ENCODE measurements at regions not wholly inside any gene's neighbourhood (a gene's known extent, or its start where the extent isn't known, plus 50 kb on each side); places are given as distances from the start of the nearest gene placed in this dataset.

DNA sequence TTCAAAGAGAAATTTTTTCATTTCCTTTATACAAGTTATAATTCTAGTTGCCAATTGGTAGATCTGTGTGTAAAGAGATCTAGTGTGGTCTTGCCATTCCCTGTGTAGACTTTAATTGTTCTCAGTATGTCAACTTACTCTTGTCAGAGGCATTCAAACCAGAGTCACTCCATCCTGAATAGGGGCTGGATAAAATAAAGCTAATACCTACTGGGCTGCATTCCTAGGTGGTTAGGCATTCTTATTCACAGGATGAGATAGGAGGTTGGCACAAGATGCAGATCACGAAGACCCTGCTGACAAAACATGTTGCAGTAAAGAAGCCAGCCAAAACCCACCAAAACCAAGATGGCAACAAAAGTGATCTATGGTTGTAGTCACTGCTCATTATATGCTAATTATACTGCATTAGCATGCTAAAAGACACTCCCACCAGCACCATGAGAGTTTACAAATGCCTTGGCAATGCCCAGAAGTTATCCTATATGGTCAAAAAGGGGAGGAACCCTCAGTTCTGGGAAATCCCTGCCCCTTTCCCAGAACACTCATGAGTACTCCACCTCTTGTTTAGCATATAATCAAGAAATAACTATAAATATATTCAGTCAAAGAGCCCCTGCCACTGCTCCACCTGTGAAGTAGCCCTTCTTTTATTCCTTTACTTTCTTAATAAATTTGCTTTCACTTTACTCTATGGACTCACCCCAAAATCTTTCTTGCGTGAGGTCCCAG, 74.0 kb upstream of the ADAMTS5 start:
- WGBS, 2 donors: 85 to 87% methylated on average over 2 of the region's 2 CpGs
- ATAC-seq (no peak), DNase-seq (no peak)

DNA sequence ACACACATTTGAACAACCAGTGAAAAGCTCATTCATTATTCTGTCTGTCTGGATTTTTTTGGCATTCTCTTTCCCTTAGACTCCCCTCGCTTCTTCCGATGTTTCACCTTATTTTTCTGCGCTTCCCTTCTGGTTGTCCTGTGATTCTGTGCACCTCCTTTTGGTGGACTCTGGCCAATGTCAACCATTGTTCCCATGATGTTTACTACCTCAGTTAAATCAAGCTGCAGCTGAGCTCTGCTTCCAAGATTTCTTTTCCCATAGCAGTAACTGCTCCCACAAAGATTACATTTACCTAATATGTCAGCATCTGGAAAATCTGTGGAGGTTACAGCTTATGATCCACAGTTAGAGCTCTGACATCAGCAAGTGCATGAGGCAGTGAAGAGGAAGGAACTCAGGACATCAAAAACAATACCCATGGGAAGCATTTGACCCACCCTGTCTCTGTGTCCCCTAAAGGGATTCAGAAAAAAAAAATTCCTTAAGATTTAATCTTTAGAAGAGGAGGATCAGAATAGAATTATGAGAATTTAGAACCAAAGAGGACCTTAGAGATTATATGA, 69.9 kb upstream of the ADAMTS5 start:
- no peaks in the 10 kb centered on the region for H3K9me3 ChIP-seq
- no peaks in the 10 kb centered on the region for H3K36me3 ChIP-seq
- peaks cover 0 to 10% (median 0%) of the 10 kb centered on the region in 9 donors for H3K4me1 ChIP-seq
- peak in 1 of 2 donors; percentile 22 for DNase-seq
- no peak overlapping the region for H3K4me3 ChIP-seq
- TF ChIP-seq, protein P1, sequence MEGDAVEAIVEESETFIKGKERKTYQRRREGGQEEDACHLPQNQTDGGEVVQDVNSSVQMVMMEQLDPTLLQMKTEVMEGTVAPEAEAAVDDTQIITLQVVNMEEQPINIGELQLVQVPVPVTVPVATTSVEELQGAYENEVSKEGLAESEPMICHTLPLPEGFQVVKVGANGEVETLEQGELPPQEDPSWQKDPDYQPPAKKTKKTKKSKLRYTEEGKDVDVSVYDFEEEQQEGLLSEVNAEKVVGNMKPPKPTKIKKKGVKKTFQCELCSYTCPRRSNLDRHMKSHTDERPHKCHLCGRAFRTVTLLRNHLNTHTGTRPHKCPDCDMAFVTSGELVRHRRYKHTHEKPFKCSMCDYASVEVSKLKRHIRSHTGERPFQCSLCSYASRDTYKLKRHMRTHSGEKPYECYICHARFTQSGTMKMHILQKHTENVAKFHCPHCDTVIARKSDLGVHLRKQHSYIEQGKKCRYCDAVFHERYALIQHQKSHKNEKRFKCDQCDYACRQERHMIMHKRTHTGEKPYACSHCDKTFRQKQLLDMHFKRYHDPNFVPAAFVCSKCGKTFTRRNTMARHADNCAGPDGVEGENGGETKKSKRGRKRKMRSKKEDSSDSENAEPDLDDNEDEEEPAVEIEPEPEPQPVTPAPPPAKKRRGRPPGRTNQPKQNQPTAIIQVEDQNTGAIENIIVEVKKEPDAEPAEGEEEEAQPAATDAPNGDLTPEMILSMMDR (IDR thresholded peaks at IDR 0.05): no peak
- intact Hi-C loops (cut with DNase I): no loop called here
- peak overlapping the region in 4 of 10 donors; percentile 17 to 38 (median 22) for H3K27ac ChIP-seq
- WGBS, 2 donors: 44 to 52% methylated on average over 3 of the region's 3 CpGs
- peak in 6 of 8 donors; percentile 29 to 95 (median 86) for ATAC-seq
- H3K27me3 ChIP-seq: no peaks in the 10 kb centered on the region

More for the DNA sequence above, 74.0 kb upstream of the ADAMTS5 start:
- Histone ChIP-seq H3K27ac (no peak overlapping the region), H3K4me3 (no peak overlapping the region), H3K9me3 (peaks cover 0 to 1% (median 0%) of the 10 kb centered on the region in 11 donors), H3K27me3 (no peaks in the 10 kb centered on the region), H3K36me3 (no peaks in the 10 kb centered on the region), H3K4me1 (peaks cover 0 to 17% (median 4%) of the 10 kb centered on the region in 9 donors)
- intact Hi-C loops (cut with DNase I): no loop called here
- TF ChIP-seq, protein P1 (IDR thresholded peaks at IDR 0.05): no peak

DNA sequence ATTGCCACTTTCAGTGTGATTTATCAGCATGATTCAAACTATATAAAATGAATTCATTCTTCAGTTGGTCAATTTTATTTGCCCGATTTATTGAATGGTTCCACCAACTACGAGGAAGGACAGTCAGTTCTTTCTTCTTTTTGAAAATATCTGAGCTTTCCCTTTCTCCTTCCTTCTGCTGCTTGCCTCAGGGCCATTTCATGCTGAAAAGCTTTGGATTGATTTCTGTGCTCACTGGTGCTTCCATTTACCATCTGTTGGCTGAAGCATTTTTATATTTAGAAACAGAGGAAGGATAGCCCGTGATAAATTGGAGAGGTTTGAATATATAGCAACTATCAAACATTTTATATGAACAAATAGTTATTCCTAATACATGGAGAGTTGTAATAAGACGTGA, 68.9 kb upstream of the ADAMTS5 start:
- Histone ChIP-seq H3K36me3 (no peaks in the 10 kb centered on the region), H3K4me3 (no peak overlapping the region), H3K27me3 (no peaks in the 10 kb centered on the region), H3K4me1 (peaks cover 0 to 10% (median 0%) of the 10 kb centered on the region in 9 donors), H3K9me3 (no peaks in the 10 kb centered on the region), H3K27ac (no peak overlapping the region)
- intact Hi-C loops (cut with DNase I): no loop called here
- 71 to 72% methylated on average over 4 of the region's 4 CpGs for WGBS, 2 donors
- TF ChIP-seq, protein P1 (IDR thresholded peaks at IDR 0.05): no peak
- no peak for DNase-seq
- ATAC-seq: no peak

DNA sequence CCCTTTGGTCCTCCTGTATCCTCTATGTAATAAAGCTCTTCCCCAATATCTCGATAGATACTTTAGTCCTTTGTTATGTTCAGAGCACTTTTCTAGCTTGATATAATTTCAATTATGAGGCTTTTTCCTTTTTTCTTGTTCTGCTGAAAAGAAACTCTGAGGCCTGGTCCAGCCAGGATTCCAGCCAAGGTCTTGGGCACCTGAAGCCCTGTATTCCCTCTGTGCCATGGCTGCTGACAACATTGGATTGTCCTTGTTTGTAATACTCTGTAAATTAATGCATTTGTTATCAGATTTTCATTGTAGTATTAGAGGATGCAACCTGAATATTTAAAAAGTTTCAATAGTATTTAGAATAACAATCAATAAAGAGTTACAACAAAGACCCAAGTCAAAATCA, 67.9 kb upstream of the ADAMTS5 start:
- H3K4me1 ChIP-seq: peaks cover 0 to 10% (median 0%) of the 10 kb centered on the region in 9 donors
- peaks cover 0 to 4% (median 0%) of the 10 kb centered on the region in 11 donors for H3K9me3 ChIP-seq
- H3K4me3 ChIP-seq: no peak overlapping the region
- no peaks in the 10 kb centered on the region for H3K27me3 ChIP-seq
- no peak for ATAC-seq
- TF ChIP-seq, protein P1 (IDR thresholded peaks at IDR 0.05): no peak
- no peak overlapping the region for H3K27ac ChIP-seq
- H3K36me3 ChIP-seq: no peaks in the 10 kb centered on the region
- 95 to 100% methylated on average over 1 of the region's 1 CpG for WGBS, 2 donors
- intact Hi-C loops (cut with DNase I): no loop called here
- no peak for DNase-seq

All from heart right ventricle (tissue), 16 donors.